OCI-M1 (cell line): ENCODE measurements at regions not wholly inside any gene's neighbourhood (a gene's known extent, or its start where the extent isn't known, plus 50 kb on each side); places are given as distances from the start of the nearest gene placed in this dataset.

Source experiments
- DNase-seq: peaks from one replicate; lab custom pipeline; 2025; lab: John Stamatoyannopoulos, UW

- DNase-seq: no peak
Measured at GRCh38 chr5:103346162-103346748, 87.7 kb downstream of the MACIR start.

DNA sequence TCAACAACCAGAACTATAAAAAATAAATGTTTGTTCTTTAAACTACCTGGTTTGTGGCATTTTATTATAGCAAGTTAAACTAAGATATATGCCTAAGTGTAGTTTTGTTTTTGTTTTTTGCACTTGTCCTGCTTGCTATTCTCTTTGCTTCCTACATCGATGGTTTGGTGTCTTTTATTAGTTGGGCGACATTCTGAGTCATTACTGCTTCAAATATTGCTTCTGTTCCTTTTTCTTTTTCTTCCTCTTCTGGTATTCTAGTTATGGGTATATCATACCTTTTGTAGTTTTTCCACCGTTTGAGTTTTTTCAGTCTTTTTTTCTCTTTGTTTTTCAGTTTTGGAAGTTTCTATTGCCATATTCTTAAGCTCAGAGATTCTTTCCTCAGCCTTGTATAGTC lies 86.9 kb downstream of the MACIR start:
- no peak for DNase-seq

DNA sequence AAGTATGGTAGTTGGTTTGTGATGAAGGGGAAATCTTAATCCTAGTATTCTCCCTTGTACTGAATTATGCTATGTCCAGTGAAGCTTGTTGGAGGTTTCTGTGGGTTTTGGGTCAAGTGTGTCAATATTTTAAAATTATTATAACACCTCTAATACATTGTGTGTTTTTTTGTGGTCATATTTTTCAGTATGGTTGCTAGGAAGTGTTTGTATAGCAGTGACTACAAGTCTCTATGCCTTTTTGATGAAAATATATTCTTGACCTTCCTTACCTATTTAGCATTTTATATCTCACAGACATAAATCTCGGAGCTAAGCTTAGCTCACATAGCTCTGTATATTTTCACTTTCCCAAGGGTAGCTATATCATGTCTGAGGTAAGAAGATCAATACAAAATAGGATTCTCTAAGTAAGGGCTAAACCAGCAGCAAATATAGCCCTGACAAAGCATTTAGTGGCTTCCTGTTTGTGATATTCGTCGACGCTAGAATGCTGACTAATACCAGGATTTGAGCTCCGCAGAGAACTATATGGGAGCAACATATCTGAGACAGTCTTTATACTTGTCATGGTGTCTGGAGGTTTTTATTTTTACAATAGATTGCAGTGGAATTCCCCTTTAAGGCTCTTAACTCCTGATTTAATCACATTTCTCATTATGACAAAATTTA lies 82.3 kb downstream of the MACIR start:
- DNase-seq: peak; percentile 58

DNA sequence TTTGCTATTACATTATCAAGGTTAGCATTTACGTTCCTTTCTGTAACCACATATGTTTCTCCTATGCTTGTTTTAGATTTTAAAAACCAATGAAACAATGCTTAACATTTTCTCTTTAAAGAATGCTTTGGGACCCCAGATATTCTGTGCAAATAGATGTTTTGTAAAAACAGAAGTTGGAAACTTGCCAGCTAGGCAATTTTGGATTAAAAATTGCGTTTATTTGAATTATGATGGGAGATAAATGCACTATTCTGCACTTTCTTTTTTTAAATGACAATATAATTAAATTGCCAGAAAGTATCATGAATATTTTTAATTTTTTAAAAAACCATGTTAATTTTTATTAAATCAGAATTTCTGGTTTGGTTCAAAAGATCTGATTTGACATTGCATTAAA lies 81.6 kb downstream of the MACIR start:
- DNase-seq: no peak

DNA sequence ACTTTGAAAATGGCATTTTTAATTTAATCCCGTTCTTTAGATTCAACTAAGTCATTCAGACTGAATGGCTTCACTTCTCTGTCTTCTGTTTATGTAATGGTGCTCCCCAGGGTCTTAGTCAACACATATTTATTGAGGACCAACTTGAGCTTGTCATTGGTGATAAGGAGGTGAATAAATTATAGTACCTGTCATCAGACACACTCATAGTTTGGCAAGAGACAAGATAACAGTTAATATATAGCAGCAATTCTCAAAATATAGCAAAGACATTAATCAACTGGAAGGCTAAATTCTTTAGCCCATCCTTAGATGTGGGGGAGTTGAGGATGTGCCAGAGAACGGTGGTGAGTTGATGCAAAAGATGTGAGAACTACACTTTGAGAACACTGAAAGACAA lies 78.4 kb downstream of the MACIR start:
- DNase-seq: no peak

DNA sequence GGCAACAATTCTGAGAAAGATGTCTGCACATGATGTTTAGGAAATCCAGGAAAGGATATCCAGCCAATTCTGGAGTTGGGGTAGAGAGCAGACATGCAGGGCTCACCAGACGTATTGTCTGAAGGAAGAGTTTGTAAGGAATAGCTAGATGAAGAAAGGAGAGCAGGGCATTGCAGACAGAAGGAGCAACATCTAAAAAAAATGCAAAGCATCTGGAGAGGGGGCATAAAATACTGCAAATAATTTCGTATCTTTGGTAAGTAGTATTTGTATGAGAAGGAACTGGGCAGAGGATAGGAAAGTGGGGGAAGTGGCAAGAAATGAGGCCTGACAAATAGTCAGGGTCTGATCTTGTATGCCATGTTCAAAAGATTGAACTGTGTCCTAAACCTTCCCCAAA lies 74.8 kb downstream of the MACIR start:
- no peak for DNase-seq

GRCh38 chr5:103330875-103331274 lies 72.3 kb downstream of the MACIR start:
- no peak for DNase-seq
